RWPE2 (cell line): ENCODE measurements at regions not wholly inside any gene's neighbourhood (a gene's known extent, or its start where the extent isn't known, plus 50 kb on each side); places are given as distances from the start of the nearest gene placed in this dataset.
A peak's percentile ranks its signal among the peaks of the same experiment; 100 is the strongest.

Experiments
- ATAC-seq: fragments of 200-7000 bp; cut with Tn5 transposase; 3 replicates; pipeline ENCODE4 v1.9.1; 2021; ENCODE audit warnings: low read depth
- DNase-seq: peaks from one replicate; pipeline ENCODE4 v3.0.0-alpha.2; 2020; ENCODE audit warnings: low spot score
- H3K27ac ChIP-seq: fragments of 450-650 bp; 2 replicates; pipeline ENCODE4 v1.5.1; 2017; ENCODE audit warnings: mild to moderate bottlenecking; ENCODE audit not compliant: poor library complexity, severe bottlenecking
- H3K27me3 ChIP-seq: fragments of 250-450 bp; sonication (Bioruptor Pico); 2 replicates; pipeline ENCODE4 v1.5.1; 2021; ENCODE audit warnings: mild to moderate bottlenecking, moderate library complexity; ENCODE audit not compliant: insufficient read depth, poor library complexity, severe bottlenecking
- H3K36me3 ChIP-seq: fragments of 250-450 bp; sonication (Bioruptor Pico); 2 replicates; pipeline ENCODE4 v1.5.1; 2020; ENCODE audit warnings: low read depth, mild to moderate bottlenecking, moderate library complexity
- H3K4me1 ChIP-seq: fragments of 250-450 bp; sonication (Bioruptor Pico); 2 replicates; pipeline ENCODE4 v1.5.1; 2021; ENCODE audit warnings: mild to moderate bottlenecking, moderate library complexity; ENCODE audit not compliant: insufficient read depth, poor library complexity, severe bottlenecking
- H3K4me3 ChIP-seq: fragments of 250-450 bp; sonication (Bioruptor Pico); 2 replicates; pipeline ENCODE4 v1.5.1; 2021; ENCODE audit warnings: mild to moderate bottlenecking, moderate library complexity; ENCODE audit not compliant: severe bottlenecking
- H3K9me3 ChIP-seq: fragments of 250-450 bp; sonication (Bioruptor Pico); 2 replicates; pipeline ENCODE4 v1.5.1; 2021; ENCODE audit warnings: mild to moderate bottlenecking, moderate library complexity; ENCODE audit not compliant: severe bottlenecking
- TF ChIP-seq, protein P1 (sequence below): fragments of 450-650 bp; IDR thresholded peaks from one replicate; pipeline ENCODE4 v1.5.1; 2017; ENCODE audit warnings: mild to moderate bottlenecking, moderate library complexity; ENCODE audit not compliant: poor library complexity, severe bottlenecking

DNA sequence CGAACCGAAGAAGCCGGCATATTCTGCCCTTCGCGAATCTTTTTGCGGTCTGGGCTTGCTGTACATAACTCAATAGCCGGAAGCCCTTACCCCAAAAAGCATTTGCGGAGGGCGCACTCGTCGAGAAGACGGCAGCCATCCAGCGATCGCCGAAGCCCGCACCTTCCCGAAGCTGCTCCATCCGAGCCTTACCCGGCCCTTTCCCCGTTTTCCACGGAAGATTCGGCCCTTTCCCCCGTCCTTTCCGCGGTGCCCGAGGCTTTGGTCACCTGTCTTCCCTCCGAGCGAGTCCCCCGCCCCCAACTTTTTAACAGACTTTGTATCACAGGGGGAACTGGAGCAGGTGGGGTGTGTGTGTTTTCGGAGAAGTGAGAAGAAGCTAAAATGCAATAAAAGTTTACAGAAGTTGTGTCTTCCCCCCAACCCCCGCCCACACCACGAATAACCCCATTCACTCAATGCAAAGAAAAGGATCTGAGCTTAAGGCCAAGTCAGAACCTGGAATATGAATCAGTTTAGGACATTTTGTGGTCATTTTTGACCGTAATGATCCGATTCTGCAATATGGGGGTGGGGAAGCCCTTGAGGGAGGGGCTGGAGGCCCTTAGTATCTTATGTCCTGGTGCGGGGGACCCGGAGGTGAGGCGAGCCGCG is 99.0 kb upstream of the HSD17B12 start:
- Histone ChIP-seq H3K9me3 (no peaks in the 10 kb centered on the region), H3K4me1 (no peaks in the 10 kb centered on the region), H3K4me3 (peak overlapping the region; percentile 11), H3K27ac (no peak overlapping the region), H3K36me3 (no peaks in the 10 kb centered on the region), H3K27me3 (peaks cover 79% of the 10 kb centered on the region)
- TF ChIP-seq, protein P1, sequence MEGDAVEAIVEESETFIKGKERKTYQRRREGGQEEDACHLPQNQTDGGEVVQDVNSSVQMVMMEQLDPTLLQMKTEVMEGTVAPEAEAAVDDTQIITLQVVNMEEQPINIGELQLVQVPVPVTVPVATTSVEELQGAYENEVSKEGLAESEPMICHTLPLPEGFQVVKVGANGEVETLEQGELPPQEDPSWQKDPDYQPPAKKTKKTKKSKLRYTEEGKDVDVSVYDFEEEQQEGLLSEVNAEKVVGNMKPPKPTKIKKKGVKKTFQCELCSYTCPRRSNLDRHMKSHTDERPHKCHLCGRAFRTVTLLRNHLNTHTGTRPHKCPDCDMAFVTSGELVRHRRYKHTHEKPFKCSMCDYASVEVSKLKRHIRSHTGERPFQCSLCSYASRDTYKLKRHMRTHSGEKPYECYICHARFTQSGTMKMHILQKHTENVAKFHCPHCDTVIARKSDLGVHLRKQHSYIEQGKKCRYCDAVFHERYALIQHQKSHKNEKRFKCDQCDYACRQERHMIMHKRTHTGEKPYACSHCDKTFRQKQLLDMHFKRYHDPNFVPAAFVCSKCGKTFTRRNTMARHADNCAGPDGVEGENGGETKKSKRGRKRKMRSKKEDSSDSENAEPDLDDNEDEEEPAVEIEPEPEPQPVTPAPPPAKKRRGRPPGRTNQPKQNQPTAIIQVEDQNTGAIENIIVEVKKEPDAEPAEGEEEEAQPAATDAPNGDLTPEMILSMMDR = no peak
- DNase-seq = no peak
- ATAC-seq = no peak

DNA sequence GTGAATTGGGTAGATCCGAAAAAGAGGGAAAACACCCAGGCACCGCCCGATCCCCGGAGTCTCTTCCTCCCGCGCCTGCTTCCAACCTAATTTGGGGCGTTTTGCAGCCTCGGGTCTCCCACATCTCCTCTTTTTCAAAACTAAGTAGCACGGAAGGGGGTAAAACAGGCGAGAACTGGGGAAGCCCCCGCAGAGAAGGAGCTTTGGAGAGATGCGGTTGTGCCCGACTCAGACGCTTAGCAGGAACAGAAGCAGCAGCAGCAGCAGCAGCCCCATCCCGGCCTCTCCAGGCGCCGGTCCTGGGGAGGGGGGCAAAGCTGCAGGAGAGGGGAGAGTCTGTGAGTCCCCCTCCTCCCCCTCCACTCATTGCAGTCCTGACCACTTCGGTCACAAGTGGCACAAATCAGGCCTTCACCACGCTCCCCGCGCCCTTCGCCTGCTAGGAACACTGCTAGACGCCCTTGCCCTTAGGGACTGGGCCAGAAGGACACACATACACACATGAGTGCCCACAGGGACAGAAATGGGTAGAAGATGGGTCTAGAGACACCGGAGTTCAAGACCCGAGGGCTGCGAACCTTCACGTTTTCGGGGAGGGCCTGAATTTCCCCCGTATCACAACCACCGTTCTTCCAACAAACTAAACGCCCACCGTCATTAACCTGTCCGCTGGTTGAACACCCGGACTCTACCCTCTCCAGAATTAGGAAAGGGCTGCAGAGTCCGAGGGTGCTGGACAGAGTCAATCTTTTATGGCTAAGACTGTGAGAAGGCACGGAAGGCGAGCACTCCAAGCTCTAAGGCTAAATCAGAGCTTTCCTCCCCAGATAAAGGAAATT is 98.3 kb upstream of the HSD17B12 start:
- H3K4me3 ChIP-seq = no peak overlapping the region
- DNase-seq (no peak), ATAC-seq (no peak)
- no peaks in the 10 kb centered on the region for H3K4me1 ChIP-seq
- H3K36me3 ChIP-seq = no peaks in the 10 kb centered on the region
- H3K27me3 ChIP-seq = peaks cover 72% of the 10 kb centered on the region
- TF ChIP-seq, protein P1 = no peak
- H3K9me3 ChIP-seq = no peaks in the 10 kb centered on the region
- no peak overlapping the region for H3K27ac ChIP-seq

DNA sequence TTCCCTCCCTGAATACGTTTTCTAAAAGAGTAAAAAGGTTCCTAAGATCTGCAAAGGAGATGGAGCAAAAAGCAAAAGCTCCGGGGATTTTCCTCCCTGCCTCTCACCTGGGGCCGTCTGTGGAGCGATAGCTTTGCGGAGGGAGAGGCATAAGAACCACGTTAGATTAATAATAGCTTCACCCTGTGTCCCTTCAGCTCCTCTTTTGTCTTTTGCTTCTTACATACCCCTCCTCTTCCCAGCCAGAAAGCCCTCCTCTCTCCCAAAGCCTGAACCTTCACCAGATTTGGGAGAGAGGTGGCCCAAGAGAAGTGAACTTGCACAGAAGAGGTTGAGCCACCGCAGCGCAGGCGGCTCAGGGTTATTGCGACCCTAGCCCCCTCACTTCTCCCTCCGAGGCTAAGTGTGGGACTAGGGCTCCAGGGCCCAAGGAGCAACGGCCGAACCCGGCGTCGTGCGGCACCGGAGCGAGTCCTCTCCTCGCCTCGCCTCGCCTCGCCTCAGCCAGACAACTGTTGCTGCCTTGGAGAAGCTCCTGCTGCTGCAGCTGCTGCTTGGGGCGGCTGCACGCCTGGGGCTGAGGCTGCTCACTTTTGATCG is 97.6 kb upstream of the HSD17B12 start:
- no peak overlapping the region for H3K4me3 ChIP-seq
- H3K27me3 ChIP-seq = peaks cover 65% of the 10 kb centered on the region
- TF ChIP-seq, protein P1 = no peak

DNA sequence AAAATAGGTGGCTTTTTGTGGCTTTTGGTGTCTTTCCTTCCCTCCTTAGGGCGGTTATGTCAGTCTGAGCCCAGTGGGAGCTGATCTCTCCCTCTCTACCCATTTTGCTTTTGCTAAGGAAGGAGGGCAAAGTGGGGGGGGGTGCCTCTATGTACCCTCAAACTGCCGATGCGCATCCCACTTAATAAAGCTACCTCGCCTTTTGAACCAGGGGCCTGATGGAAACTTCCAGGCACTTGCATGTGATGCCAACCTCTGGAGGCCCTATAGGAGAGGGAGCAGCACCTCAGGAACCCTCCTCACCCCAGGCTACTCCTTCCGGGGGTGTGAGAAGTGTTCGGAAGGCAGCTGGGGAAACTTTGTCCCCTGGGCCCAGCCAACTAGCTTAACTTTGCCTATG is 97.0 kb upstream of the HSD17B12 start:
- Histone ChIP-seq H3K9me3 (no peaks in the 10 kb centered on the region), H3K27me3 (peaks cover 59% of the 10 kb centered on the region), H3K36me3 (no peaks in the 10 kb centered on the region), H3K4me3 (no peak overlapping the region), H3K4me1 (no peaks in the 10 kb centered on the region), H3K27ac (no peak overlapping the region)
- DNase-seq = no peak
- no peak for ATAC-seq
- TF ChIP-seq, protein P1 = no peak

More for the DNA sequence above, 97.6 kb upstream of the HSD17B12 start:
- Histone ChIP-seq H3K9me3 (no peaks in the 10 kb centered on the region), H3K4me1 (no peaks in the 10 kb centered on the region), H3K36me3 (no peaks in the 10 kb centered on the region), H3K27ac (no peak overlapping the region)
- ATAC-seq (no peak), DNase-seq (no peak)
